ENCODE measurements at regions not wholly inside any gene's neighbourhood (a gene's known extent, or its start where the extent isn't known, plus 50 kb on each side); places are given as distances from the start of the nearest gene placed in this dataset.

DNA sequence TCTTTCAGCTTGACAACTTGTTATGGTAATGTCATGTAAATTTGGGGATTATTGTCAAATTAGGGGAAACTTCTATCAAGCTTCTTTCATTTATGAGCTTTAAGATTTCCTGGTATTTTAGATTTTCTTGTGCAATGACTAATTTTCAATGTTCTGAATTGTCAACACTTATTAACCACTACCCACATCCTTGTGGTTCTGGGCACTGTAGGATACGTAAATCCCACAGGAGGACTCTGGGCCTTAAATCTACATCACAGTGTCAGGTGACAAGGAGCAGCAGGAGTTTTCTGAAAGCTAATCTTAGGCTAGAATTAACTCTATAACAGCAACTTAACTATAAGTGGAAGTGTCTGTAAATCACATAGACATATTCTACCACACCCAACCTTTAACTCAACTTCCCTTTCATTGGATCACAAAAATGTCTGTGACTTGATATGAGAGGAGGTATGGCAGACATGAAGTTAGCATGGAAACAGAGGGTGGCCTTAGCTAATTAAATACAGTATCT, 397.7 kb downstream of the HLX start:
- ATAC-seq: no peak
- TF ChIP-seq GLIS3 (CRISPR knock-in tag; IDR thresholded peaks at IDR 0.05): no peak
- no peak for TF ChIP-seq RARB (CRISPR knock-in tag; IDR thresholded peaks at IDR 0.05)
- TF ChIP-seq CSRNP3 (CRISPR knock-in tag; IDR thresholded peaks at IDR 0.05): no peak
- TF ChIP-seq SNAI2 (CRISPR knock-in tag; IDR thresholded peaks at IDR 0.05): no peak
- TF ChIP-seq ZNF70 (CRISPR knock-in tag; IDR thresholded peaks at IDR 0.05): no peak
- no peak for TF ChIP-seq ZNF8 (CRISPR knock-in tag; IDR thresholded peaks at IDR 0.05)
- TF ChIP-seq, protein P1, sequence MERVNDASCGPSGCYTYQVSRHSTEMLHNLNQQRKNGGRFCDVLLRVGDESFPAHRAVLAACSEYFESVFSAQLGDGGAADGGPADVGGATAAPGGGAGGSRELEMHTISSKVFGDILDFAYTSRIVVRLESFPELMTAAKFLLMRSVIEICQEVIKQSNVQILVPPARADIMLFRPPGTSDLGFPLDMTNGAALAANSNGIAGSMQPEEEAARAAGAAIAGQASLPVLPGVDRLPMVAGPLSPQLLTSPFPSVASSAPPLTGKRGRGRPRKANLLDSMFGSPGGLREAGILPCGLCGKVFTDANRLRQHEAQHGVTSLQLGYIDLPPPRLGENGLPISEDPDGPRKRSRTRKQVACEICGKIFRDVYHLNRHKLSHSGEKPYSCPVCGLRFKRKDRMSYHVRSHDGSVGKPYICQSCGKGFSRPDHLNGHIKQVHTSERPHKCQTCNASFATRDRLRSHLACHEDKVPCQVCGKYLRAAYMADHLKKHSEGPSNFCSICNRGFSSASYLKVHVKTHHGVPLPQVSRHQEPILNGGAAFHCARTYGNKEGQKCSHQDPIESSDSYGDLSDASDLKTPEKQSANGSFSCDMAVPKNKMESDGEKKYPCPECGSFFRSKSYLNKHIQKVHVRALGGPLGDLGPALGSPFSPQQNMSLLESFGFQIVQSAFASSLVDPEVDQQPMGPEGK (CRISPR knock-in tag; IDR thresholded peaks at IDR 0.05; ENCODE audit: borderline replicate concordance): no peak
- no peak for TF ChIP-seq ZFP30 (CRISPR knock-in tag; IDR thresholded peaks at IDR 0.05)
- TF ChIP-seq PPARA (CRISPR knock-in tag; IDR thresholded peaks at IDR 0.05; ENCODE audit: borderline replicate concordance): no peak
- no peak for TF ChIP-seq ZC3H10 (CRISPR knock-in tag; IDR thresholded peaks at IDR 0.05)
- no peak for TF ChIP-seq TSHZ2 (CRISPR knock-in tag; IDR thresholded peaks at IDR 0.05)
- TF ChIP-seq TCF4 (CRISPR knock-in tag; IDR thresholded peaks at IDR 0.05; ENCODE audit: borderline replicate concordance): no peak
- no peak for TF ChIP-seq ZFP3 (CRISPR knock-in tag; IDR thresholded peaks at IDR 0.05)
- TF ChIP-seq CSDC2 (CRISPR knock-in tag; IDR thresholded peaks at IDR 0.05): no peak
- TF ChIP-seq OSR1 (CRISPR knock-in tag; IDR thresholded peaks at IDR 0.05): no peak
- TF ChIP-seq, protein P2, sequence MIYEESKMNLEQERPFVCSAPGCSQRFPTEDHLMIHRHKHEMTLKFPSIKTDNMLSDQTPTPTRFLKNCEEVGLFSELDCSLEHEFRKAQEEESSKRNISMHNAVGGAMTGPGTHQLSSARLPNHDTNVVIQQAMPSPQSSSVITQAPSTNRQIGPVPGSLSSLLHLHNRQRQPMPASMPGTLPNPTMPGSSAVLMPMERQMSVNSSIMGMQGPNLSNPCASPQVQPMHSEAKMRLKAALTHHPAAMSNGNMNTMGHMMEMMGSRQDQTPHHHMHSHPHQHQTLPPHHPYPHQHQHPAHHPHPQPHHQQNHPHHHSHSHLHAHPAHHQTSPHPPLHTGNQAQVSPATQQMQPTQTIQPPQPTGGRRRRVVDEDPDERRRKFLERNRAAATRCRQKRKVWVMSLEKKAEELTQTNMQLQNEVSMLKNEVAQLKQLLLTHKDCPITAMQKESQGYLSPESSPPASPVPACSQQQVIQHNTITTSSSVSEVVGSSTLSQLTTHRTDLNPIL (CRISPR knock-in tag; IDR thresholded peaks at IDR 0.05; ENCODE audit: low read depth): no peak
- no peak for TF ChIP-seq BACH2 (CRISPR knock-in tag; IDR thresholded peaks at IDR 0.05; ENCODE audit: borderline replicate concordance)

- ATAC-seq: no peak
- TF ChIP-seq ZFP3 (CRISPR knock-in tag; IDR thresholded peaks at IDR 0.05) (no peak), ESRRG (CRISPR knock-in tag; IDR thresholded peaks at IDR 0.05) (no peak)
Measured at GRCh38 chr1:221279146-221279545, 399.9 kb downstream of the HLX start.

DNA sequence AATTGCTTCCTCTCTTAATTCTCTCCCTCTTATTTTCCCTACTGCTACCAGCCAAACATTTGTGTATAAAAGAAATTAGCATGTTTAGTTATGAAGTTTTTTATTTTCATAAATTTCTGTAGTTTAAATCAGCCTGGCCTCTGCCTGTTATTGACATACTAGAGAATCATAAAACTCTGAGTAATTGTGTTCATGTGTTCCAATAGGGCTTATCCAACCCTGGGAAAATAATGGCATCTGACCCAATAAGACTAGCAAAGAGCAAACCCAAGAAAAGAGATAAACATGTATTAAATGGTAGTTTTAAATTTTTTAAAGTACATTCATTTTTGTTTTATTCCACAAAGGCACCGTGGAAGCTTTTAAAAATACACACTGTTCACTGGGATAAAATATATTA, 404.3 kb downstream of the HLX start:
- 0 out of 3 replicates have a peak, but pooled peaks have one; percentile 21 for ATAC-seq
- no peak for TF ChIP-seq OSR1 (CRISPR knock-in tag; IDR thresholded peaks at IDR 0.05)
- TF ChIP-seq RARB (CRISPR knock-in tag; IDR thresholded peaks at IDR 0.05): no peak
- TF ChIP-seq GLIS3 (CRISPR knock-in tag; IDR thresholded peaks at IDR 0.05): no peak
- TF ChIP-seq ISL1 (CRISPR knock-in tag; IDR thresholded peaks at IDR 0.05): no peak
- TF ChIP-seq TOX (CRISPR knock-in tag; IDR thresholded peaks at IDR 0.05; ENCODE audit: borderline replicate concordance): no peak
- TF ChIP-seq, protein P2 (CRISPR knock-in tag; IDR thresholded peaks at IDR 0.05; ENCODE audit: low read depth): no peak
- no peak for TF ChIP-seq ZNF565 (CRISPR knock-in tag; conservative IDR thresholded peaks at IDR 0.05; ENCODE audit: low read depth)
- TF ChIP-seq CSRNP3 (CRISPR knock-in tag; IDR thresholded peaks at IDR 0.05): no peak
- no peak for TF ChIP-seq CSDC2 (CRISPR knock-in tag; IDR thresholded peaks at IDR 0.05)
- no peak for TF ChIP-seq PPARA (CRISPR knock-in tag; IDR thresholded peaks at IDR 0.05; ENCODE audit: borderline replicate concordance)
- TF ChIP-seq POU6F1 (CRISPR knock-in tag; IDR thresholded peaks at IDR 0.05; ENCODE audit: borderline replicate concordance, low read depth): no peak
- no peak for TF ChIP-seq ARNTL (CRISPR knock-in tag; IDR thresholded peaks at IDR 0.05; ENCODE audit: borderline replicate concordance, low read depth)
- no peak for TF ChIP-seq ESRRG (CRISPR knock-in tag; IDR thresholded peaks at IDR 0.05)
- TF ChIP-seq TSHZ2 (CRISPR knock-in tag; IDR thresholded peaks at IDR 0.05): no peak
- no peak for TF ChIP-seq ZNF8 (CRISPR knock-in tag; IDR thresholded peaks at IDR 0.05)
